Body of pancreas (tissue), 4 donors: ENCODE measurements at regions not wholly inside any gene's neighbourhood (a gene's known extent, or its start where the extent isn't known, plus 50 kb on each side); places are given as distances from the start of the nearest gene placed in this dataset.

Experiments
- ATAC-seq: fragments of 150-250 bp; one replicate; pipeline ENCODE4 v1.9.1; 2016
- DNase-seq, 4 donors: peaks; one replicate each; pipeline ENCODE4 v3.0.0-alpha.2; 2019
- H3K27ac ChIP-seq, 4 donors: fragments of 200-600 bp; sonication (generic); 1 replicate in 3 of 4; 2 replicates in 1 of 4; pipeline versions ENCODE4 v1.5.1 to v1.6.1; 2016 to 2019; ENCODE audit warnings: mild to moderate bottlenecking in 1 of 4, mixed read lengths in 1 of 4, moderate library complexity in 1 of 4
- H3K27me3 ChIP-seq, 2 donors: fragments of 200-600 bp; sonication (generic); one replicate each; pipeline ENCODE4 v1.6.0; 2016; ENCODE audit warnings: mild to moderate bottlenecking in 1 of 2
- H3K36me3 ChIP-seq, 2 donors: fragments of 200-600 bp; sonication (generic); replicated peaks in 1 of 2; 2 replicates each; pipeline ENCODE4 v1.5.1; 2016; ENCODE audit warnings: low read depth in 2 of 2; ENCODE audit not compliant: insufficient read depth in 1 of 2
- H3K4me1 ChIP-seq: fragments of 200-600 bp; sonication (generic); one replicate; pipeline ENCODE4 v1.6.0; 2016
- H3K4me3 ChIP-seq, 2 donors: fragments of 200-600 bp; sonication (generic); 1 replicate in 1 of 2; 2 replicates in 1 of 2; pipeline ENCODE4 v1.5.1; 2016 to 2019
- H3K9me3 ChIP-seq, 3 donors: fragments of 200-600 bp; sonication (generic); 1 replicate in 2 of 3; 2 replicates in 1 of 3; pipeline ENCODE4 v1.5.1; 2016
- POLR2A ChIP-seq, 3 donors: fragments of 450-650 bp; IDR thresholded peaks; one replicate each; pipeline ENCODE4 v1.6.1; 2016; ENCODE audit warnings: antibody characterized with exemption in 3 of 3, mild to moderate bottlenecking in 2 of 3
- WGBS, 2 donors: methylation state at CpG; one replicate each; pipeline ENCODE4 v1.1.5; 2017; 5-methylcytosine and 5-hydroxymethylcytosine counted together
- intact Hi-C: fragments of 100-400 bp; cut with DNase I; formaldehyde crosslinking; loops from one replicate; pipeline ENCODE4 v1.15.1; 2023
- TF ChIP-seq, protein P1 (sequence below), 7 experiments: fragments of 450-650 bp in 4 of 7; fragments of 200-600 bp in 3 of 7; sonication (generic) in 3 of 7; IDR thresholded peaks; one replicate each; pipeline ENCODE4 v1.5.1; 2016 to 2019; ENCODE audit warnings: antibody characterized with exemption in 7 of 7

DNA sequence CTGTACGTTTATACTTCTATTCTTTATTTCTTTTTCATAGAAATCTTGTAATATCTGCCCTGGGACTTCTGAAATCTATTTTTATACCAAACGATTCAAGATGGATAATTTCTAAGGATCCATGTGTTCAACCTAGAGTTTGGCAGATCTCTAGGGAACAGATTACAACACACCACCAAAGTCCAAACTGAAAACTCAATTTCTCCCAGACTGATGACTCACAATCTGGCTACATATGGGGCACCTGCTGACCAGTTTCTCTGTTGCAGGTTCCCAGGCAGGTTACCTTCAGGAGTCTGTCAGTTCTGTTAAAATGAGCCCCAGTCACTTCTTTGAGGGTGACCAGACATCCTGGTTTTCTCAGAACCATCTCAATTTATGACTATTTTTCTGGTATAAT, 439.4 kb downstream of the GPATCH2 start:
- no peaks in the 10 kb centered on the region for H3K36me3 ChIP-seq
- no peak overlapping the region for H3K4me3 ChIP-seq
- no peak overlapping the region for H3K27ac ChIP-seq
- ATAC-seq (no peak), DNase-seq (no peak)
- WGBS, 2 donors: 48 to 57% methylated on average over 2 of the region's 2 CpGs
- no peaks in the 10 kb centered on the region for H3K27me3 ChIP-seq
- intact Hi-C loops: no loop called here
- H3K9me3 ChIP-seq: no peaks in the 10 kb centered on the region
- no peaks in the 10 kb centered on the region for H3K4me1 ChIP-seq
- no peak for TF ChIP-seq POLR2A (IDR thresholded peaks at IDR 0.05)
- TF ChIP-seq, protein P1, sequence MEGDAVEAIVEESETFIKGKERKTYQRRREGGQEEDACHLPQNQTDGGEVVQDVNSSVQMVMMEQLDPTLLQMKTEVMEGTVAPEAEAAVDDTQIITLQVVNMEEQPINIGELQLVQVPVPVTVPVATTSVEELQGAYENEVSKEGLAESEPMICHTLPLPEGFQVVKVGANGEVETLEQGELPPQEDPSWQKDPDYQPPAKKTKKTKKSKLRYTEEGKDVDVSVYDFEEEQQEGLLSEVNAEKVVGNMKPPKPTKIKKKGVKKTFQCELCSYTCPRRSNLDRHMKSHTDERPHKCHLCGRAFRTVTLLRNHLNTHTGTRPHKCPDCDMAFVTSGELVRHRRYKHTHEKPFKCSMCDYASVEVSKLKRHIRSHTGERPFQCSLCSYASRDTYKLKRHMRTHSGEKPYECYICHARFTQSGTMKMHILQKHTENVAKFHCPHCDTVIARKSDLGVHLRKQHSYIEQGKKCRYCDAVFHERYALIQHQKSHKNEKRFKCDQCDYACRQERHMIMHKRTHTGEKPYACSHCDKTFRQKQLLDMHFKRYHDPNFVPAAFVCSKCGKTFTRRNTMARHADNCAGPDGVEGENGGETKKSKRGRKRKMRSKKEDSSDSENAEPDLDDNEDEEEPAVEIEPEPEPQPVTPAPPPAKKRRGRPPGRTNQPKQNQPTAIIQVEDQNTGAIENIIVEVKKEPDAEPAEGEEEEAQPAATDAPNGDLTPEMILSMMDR (IDR thresholded peaks at IDR 0.05): no peak

DNA sequence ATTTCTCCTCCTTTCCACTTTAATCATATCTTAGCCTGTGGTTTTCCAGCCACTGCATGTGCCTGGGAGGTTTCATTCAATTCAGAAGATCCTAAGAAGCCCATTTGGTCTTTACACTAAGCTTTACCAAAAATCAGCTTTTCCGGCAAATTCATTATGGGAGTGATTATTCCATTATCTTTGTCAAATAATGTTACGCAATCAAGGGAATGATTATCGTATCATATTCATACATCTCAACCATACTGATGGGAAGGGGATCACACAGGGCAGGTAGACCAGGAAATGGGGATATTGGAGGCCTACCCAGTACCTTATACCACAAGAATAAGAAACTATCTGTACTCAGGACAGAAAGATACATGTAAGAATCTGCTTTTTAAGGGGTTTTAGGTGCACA, 440.5 kb downstream of the GPATCH2 start:
- H3K27me3 ChIP-seq: no peaks in the 10 kb centered on the region
- H3K27ac ChIP-seq: no peak overlapping the region
- ATAC-seq (no peak), DNase-seq (no peak)
- no peak overlapping the region for H3K4me3 ChIP-seq
- intact Hi-C loops: no loop called here
- 55 to 82% methylated on average over 3 of the region's 3 CpGs for WGBS, 2 donors
- no peaks in the 10 kb centered on the region for H3K9me3 ChIP-seq
- no peaks in the 10 kb centered on the region for H3K36me3 ChIP-seq
- TF ChIP-seq, protein P1 (IDR thresholded peaks at IDR 0.05): no peak
- H3K4me1 ChIP-seq: no peaks in the 10 kb centered on the region

GRCh38 chr1:217189362-217189761, 441.5 kb downstream of the GPATCH2 start:
- ATAC-seq (no peak), DNase-seq (no peak)
- WGBS, 2 donors: 55 to 56% methylated on average over 1 of the region's 1 CpG
- Histone ChIP-seq H3K9me3 (no peaks in the 10 kb centered on the region), H3K27ac (no peak overlapping the region), H3K4me1 (no peaks in the 10 kb centered on the region), H3K27me3 (no peaks in the 10 kb centered on the region), H3K4me3 (no peak overlapping the region), H3K36me3 (no peaks in the 10 kb centered on the region)
- no peak for TF ChIP-seq POLR2A (IDR thresholded peaks at IDR 0.05)
- TF ChIP-seq, protein P1 (IDR thresholded peaks at IDR 0.05): no peak
- intact Hi-C loops: no loop called here

DNA sequence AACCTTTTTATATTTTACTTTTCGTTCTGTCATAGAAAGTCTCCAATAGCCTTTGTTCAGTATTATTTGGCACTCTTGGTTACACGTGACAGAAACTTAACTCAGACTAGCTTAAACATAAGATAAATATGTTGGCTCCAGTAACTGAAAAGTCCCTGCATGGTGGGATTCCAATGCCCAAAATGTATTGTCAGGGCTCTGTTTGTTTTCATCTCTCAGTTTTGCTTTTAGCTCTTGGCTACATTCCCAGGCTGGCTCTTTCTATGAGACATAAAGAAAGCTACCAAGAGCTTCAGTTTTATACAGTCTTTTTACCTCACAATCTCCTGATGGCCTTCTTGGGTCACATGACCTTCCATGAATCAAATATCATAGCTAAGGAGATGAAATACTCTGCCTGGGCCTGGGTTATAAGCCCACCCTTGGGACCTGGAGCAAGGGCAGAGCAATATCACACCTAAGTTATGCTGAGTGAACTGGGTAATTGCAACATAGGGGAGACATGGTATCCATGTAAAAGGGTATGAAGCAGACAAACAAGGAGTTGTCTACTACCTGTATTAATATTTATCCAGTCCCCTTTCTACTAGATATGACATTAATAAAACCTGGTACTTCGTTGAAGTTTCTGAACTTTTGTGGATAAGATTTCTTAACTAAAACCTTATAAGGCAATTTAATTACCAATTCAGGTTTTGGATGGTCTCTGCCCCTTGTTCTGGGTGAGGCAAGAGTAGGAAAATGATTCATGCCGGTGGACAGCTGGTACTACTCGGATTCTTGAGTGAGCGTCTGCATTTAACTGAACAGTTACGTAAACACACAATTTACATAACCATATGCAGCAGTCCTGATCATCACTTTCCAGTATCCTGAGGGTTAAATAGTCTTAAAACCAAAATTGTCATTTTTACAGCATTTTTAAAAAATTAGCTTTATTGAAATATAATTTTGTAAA, 442.3 kb downstream of the GPATCH2 start:
- TF ChIP-seq, protein P1 (IDR thresholded peaks at IDR 0.05): no peak
- no peak for TF ChIP-seq POLR2A (IDR thresholded peaks at IDR 0.05)
- WGBS, 2 donors: 56 to 68% methylated on average over 7 of the region's 7 CpGs
- H3K4me1 ChIP-seq: no peaks in the 10 kb centered on the region
- H3K4me3 ChIP-seq: no peak overlapping the region
- no peaks in the 10 kb centered on the region for H3K36me3 ChIP-seq
- ATAC-seq (no peak), DNase-seq (no peak)
- H3K9me3 ChIP-seq: no peaks in the 10 kb centered on the region
- H3K27me3 ChIP-seq: no peaks in the 10 kb centered on the region
- intact Hi-C loops: no loop called here
- H3K27ac ChIP-seq: no peak overlapping the region

- Histone ChIP-seq H3K27me3 (no peaks in the 10 kb centered on the region), H3K9me3 (no peaks in the 10 kb centered on the region), H3K36me3 (no peaks in the 10 kb centered on the region), H3K27ac (no peak overlapping the region), H3K4me1 (no peaks in the 10 kb centered on the region), H3K4me3 (no peak overlapping the region)
- ATAC-seq (no peak), DNase-seq (no peak)
- intact Hi-C loops: no loop called here
- TF ChIP-seq, protein P1 (IDR thresholded peaks at IDR 0.05): no peak
- no peak for TF ChIP-seq POLR2A (IDR thresholded peaks at IDR 0.05)
These were observed 444.2 kb downstream of the GPATCH2 start for GRCh38 chr1:217186664-217187063.
